ENCODE measurements at regions not wholly inside any gene's neighbourhood (a gene's known extent, or its start where the extent isn't known, plus 50 kb on each side); places are given as distances from the start of the nearest gene placed in this dataset.

DNA sequence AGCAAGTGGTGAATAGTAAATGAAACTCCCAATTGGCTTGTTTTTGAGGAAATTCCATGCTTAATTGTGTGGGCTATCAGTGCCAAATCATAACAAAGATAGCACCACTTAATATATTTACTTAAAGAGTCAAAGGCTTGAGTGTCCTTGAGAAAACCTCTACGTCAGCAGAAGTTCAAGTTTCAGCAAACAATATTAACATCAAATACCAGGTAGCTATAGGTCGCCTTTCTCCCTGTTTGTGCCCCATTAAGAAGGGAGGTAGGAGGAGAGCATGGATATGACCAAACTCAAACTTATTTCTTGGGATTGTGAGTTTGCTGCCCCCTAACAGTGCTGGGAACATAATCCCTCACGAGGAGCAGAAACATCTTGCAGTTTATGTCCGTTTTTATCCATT, 105.6 kb upstream of the SYN3 start:
- TF ChIP-seq, protein P1, sequence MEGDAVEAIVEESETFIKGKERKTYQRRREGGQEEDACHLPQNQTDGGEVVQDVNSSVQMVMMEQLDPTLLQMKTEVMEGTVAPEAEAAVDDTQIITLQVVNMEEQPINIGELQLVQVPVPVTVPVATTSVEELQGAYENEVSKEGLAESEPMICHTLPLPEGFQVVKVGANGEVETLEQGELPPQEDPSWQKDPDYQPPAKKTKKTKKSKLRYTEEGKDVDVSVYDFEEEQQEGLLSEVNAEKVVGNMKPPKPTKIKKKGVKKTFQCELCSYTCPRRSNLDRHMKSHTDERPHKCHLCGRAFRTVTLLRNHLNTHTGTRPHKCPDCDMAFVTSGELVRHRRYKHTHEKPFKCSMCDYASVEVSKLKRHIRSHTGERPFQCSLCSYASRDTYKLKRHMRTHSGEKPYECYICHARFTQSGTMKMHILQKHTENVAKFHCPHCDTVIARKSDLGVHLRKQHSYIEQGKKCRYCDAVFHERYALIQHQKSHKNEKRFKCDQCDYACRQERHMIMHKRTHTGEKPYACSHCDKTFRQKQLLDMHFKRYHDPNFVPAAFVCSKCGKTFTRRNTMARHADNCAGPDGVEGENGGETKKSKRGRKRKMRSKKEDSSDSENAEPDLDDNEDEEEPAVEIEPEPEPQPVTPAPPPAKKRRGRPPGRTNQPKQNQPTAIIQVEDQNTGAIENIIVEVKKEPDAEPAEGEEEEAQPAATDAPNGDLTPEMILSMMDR (optimal IDR thresholded peaks at IDR 0.05 in 1 of 3, IDR thresholded peaks at IDR 0.05 in 1 of 3, conservative IDR thresholded peaks at IDR 0.05 in 1 of 3; ENCODE audit: extremely low read depth in 1 of 3, insufficient read depth in 2 of 3, low read length in 3 of 3) = no peak
- no peak for TF ChIP-seq EZH2 (IDR thresholded peaks at IDR 0.05; ENCODE audit: low read length)
- no peak overlapping the region for H3K9ac ChIP-seq (ENCODE audit: control insufficient read depth, extremely low read depth, insufficient read depth, low read length)
- no peak overlapping the region for H2AFZ ChIP-seq (ENCODE audit: control insufficient read depth, low read length)
- H3K4me1 ChIP-seq (ENCODE audit: control insufficient read depth, extremely low read depth, insufficient read depth, low read length) = no peaks in the 10 kb centered on the region
- DNase-seq (ENCODE audit: low read depth, low spot score) = no peak
- H3K9me3 ChIP-seq (ENCODE audit: control insufficient read depth, low read depth, low read length) = no peaks in the 10 kb centered on the region
- H3K4me3 ChIP-seq (ENCODE audit: control insufficient read depth in 2 of 3, extremely low read depth in 1 of 3, insufficient read depth in 2 of 3, low read depth in 1 of 3, low read length in 3 of 3) = no peak overlapping the region
- dilution Hi-C loops (cut with MboI; ENCODE audit: extremely low pct_ligation_motif_present, low sequenced_read_pairs) = no loop called here
- H4K20me1 ChIP-seq (ENCODE audit: control insufficient read depth, extremely low read depth, insufficient read depth, low read length) = no peaks in the 10 kb centered on the region
- no peak overlapping the region for H3K4me2 ChIP-seq (ENCODE audit: control insufficient read depth, extremely low read depth, insufficient read depth, low read depth, low read length)
- FAIRE-seq = no peak
- H3K79me2 ChIP-seq (ENCODE audit: control insufficient read depth, insufficient read depth, low read length) = no peaks in the 10 kb centered on the region
- no peaks in the 10 kb centered on the region for H3K9me1 ChIP-seq (ENCODE audit: control insufficient read depth, extremely low read depth, insufficient read depth, low read length)
- peaks cover 8% of the 10 kb centered on the region for H3K27me3 ChIP-seq (ENCODE audit: control insufficient read depth, extremely low read depth, insufficient read depth, low read length)
- no peak overlapping the region for H3K27ac ChIP-seq (ENCODE audit: control insufficient read depth, insufficient read depth, low read length)
- no peaks in the 10 kb centered on the region for H3K36me3 ChIP-seq (ENCODE audit: control insufficient read depth in 2 of 2, extremely low read depth in 1 of 2, insufficient read depth in 2 of 2, low read length in 2 of 2)

DNA sequence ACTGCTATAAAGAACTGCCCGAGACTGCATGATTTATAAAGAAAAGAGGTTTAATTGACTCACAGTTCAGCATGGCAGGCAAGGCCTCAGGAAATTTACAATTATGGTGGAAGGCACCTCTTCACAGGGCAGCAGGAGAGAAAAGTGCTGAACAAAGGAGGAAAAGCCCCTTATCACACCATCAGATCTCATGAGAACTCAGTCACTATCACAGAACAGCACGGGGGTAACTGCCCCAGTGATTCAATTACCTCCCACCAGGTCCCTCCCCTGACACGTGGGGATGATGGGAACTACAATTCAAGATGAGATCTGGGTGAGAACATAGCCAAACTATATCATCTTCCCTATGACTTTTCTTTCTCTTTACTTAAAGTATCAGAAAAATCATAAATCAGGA, 104.0 kb upstream of the SYN3 start:
- no peak for DNase-seq (ENCODE audit: low read depth, low spot score)
- H3K36me3 ChIP-seq (ENCODE audit: control insufficient read depth in 2 of 2, extremely low read depth in 1 of 2, insufficient read depth in 2 of 2, low read length in 2 of 2) = no peaks in the 10 kb centered on the region
- H3K9me3 ChIP-seq (ENCODE audit: control insufficient read depth, low read depth, low read length) = no peaks in the 10 kb centered on the region
- no peak overlapping the region for H2AFZ ChIP-seq (ENCODE audit: control insufficient read depth, low read length)
- no peak overlapping the region for H3K27ac ChIP-seq (ENCODE audit: control insufficient read depth, insufficient read depth, low read length)
- no peak overlapping the region for H3K4me3 ChIP-seq (ENCODE audit: control insufficient read depth in 2 of 3, extremely low read depth in 1 of 3, insufficient read depth in 2 of 3, low read depth in 1 of 3, low read length in 3 of 3)
- no peaks in the 10 kb centered on the region for H3K9me1 ChIP-seq (ENCODE audit: control insufficient read depth, extremely low read depth, insufficient read depth, low read length)
- no peak for TF ChIP-seq EZH2 (IDR thresholded peaks at IDR 0.05; ENCODE audit: low read length)
- TF ChIP-seq, protein P1 (optimal IDR thresholded peaks at IDR 0.05 in 1 of 3, IDR thresholded peaks at IDR 0.05 in 1 of 3, conservative IDR thresholded peaks at IDR 0.05 in 1 of 3; ENCODE audit: extremely low read depth in 1 of 3, insufficient read depth in 2 of 3, low read length in 3 of 3) = no peak
- H3K9ac ChIP-seq (ENCODE audit: control insufficient read depth, extremely low read depth, insufficient read depth, low read length) = no peak overlapping the region
- no peaks in the 10 kb centered on the region for H4K20me1 ChIP-seq (ENCODE audit: control insufficient read depth, extremely low read depth, insufficient read depth, low read length)
- H3K4me1 ChIP-seq (ENCODE audit: control insufficient read depth, extremely low read depth, insufficient read depth, low read length) = no peaks in the 10 kb centered on the region
- dilution Hi-C loops (cut with MboI; ENCODE audit: extremely low pct_ligation_motif_present, low sequenced_read_pairs) = no loop called here
- peaks cover 8% of the 10 kb centered on the region for H3K27me3 ChIP-seq (ENCODE audit: control insufficient read depth, extremely low read depth, insufficient read depth, low read length)
- no peak overlapping the region for H3K4me2 ChIP-seq (ENCODE audit: control insufficient read depth, extremely low read depth, insufficient read depth, low read depth, low read length)
- no peak for FAIRE-seq
- H3K79me2 ChIP-seq (ENCODE audit: control insufficient read depth, insufficient read depth, low read length) = no peaks in the 10 kb centered on the region

All from keratinocyte (primary cell).